ENCODE measurements at regions not wholly inside any gene's neighbourhood (a gene's known extent, or its start where the extent isn't known, plus 50 kb on each side); places are given as distances from the start of the nearest gene placed in this dataset.

DNA sequence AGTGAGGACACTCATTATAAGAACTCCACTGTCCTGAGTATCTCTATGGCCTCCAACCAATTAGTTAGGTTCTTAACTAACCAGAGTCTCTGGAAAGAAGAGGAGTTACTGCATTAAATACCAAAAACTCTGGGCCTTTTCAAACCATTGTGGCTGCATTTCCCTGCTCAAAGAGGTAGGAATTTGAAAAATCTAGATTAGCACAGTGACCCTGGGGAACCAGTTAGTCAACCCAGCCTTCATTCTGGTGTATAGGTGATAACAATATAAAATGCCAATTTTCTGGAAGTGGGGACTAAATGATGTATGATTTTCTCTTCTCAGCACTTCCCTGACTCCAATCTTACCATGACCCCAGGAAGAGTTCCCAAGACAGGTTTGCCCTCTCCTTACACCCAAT, 287.8 kb upstream of the SETBP1 start:
- no peak for TF ChIP-seq EZH2 (IDR thresholded peaks at IDR 0.05; ENCODE audit: insufficient read depth, poor library complexity, severe bottlenecking)
- no peak for TF ChIP-seq EZH2phosphoT487 (IDR thresholded peaks at IDR 0.05; ENCODE audit: insufficient read depth, low read depth)
